Neural cell (in vitro differentiated cells): ENCODE measurements at regions not wholly inside any gene's neighbourhood (a gene's known extent, or its start where the extent isn't known, plus 50 kb on each side); places are given as distances from the start of the nearest gene placed in this dataset.

ENCODE experiments used
- H2AFZ ChIP-seq: fragments of 200-600, 300-800 bp; sonication (generic), shearing (Covaris generic); 2 replicates; pipeline ENCODE4 v1.6.0; 2014; ENCODE audit warnings: low read depth, mild to moderate bottlenecking, antibody characterized with exemption, low read length, moderate library complexity
- H3F3A ChIP-seq: fragments of 200-600 bp; shearing (Covaris generic); 2 replicates; pipeline ENCODE4 v1.6.1; 2016; ENCODE audit warnings: mild to moderate bottlenecking, moderate library complexity, mixed read lengths, antibody characterized with exemption, low read length; ENCODE audit not compliant: insufficient read depth, poor library complexity, severe bottlenecking
- H3K27ac ChIP-seq: fragments of 200-600, 300-800 bp; sonication (generic), shearing (Covaris generic); 2 replicates; pipeline ENCODE4 v1.5.1; 2014; ENCODE audit warnings: mild to moderate bottlenecking, low read length, moderate library complexity
- H3K27me3 ChIP-seq: fragments of 300-800, 200-600 bp; sonication (generic), shearing (Covaris generic); 2 replicates; pipeline ENCODE4 v1.6.0; 2014; ENCODE audit warnings: mild to moderate bottlenecking, low read depth, low read length, moderate library complexity; ENCODE audit not compliant: insufficient read depth
- H3K36me3 ChIP-seq: fragments of 300-800, 200-600 bp; sonication (generic), shearing (Covaris generic); 2 replicates; pipeline ENCODE4 v1.5.1; 2014; ENCODE audit warnings: mild to moderate bottlenecking, antibody characterized with exemption, low read length, moderate library complexity; ENCODE audit not compliant: insufficient read depth
- H3K4me2 ChIP-seq: fragments of 300-800, 200-600 bp; sonication (generic), shearing (Covaris generic); 2 replicates; pipeline ENCODE4 v1.6.0; 2014; ENCODE audit warnings: mild to moderate bottlenecking, low read length
- H3K4me3 ChIP-seq: fragments of 300-800, 200-600 bp; sonication (generic), shearing (Covaris generic); 2 replicates; pipeline ENCODE4 v1.5.1; 2014; ENCODE audit warnings: mild to moderate bottlenecking, low read length, moderate library complexity
- H3K79me2 ChIP-seq: fragments of 200-600 bp; shearing (Covaris generic); replicated peaks from 2 replicates; pipeline ENCODE4 v1.6.0; 2014; ENCODE audit warnings: mild to moderate bottlenecking, low read length, moderate library complexity; ENCODE audit not compliant: insufficient read depth
- H3K9ac ChIP-seq: fragments of 300-800, 200-600 bp; sonication (generic), shearing (Covaris generic); 2 replicates; pipeline ENCODE4 v1.6.1; 2016; ENCODE audit warnings: mild to moderate bottlenecking, low read length, mixed read lengths
- H3K9me2 ChIP-seq: fragments of 200-600 bp; shearing (Covaris generic); 2 replicates; pipeline ENCODE4 v1.6.1; 2016; ENCODE audit warnings: mild to moderate bottlenecking, low read length, mixed read lengths; ENCODE audit not compliant: insufficient read depth
- H3K9me3 ChIP-seq: fragments of 200-600, 300-800 bp; sonication (generic), shearing (Covaris generic); 2 replicates; pipeline ENCODE4 v1.6.1; 2016; ENCODE audit warnings: mild to moderate bottlenecking, mixed run types, low read length, moderate library complexity, mixed read lengths
- H4K20me1 ChIP-seq: fragments of 200-600 bp; shearing (Covaris generic); 2 replicates; pipeline ENCODE4 v1.6.1; 2016; ENCODE audit warnings: mild to moderate bottlenecking, mixed run types; ENCODE audit not compliant: insufficient read depth
- EP300 ChIP-seq: fragments of 450-650 bp; conservative IDR thresholded peaks from 2 replicates; pipeline ENCODE4 v1.6.1; 2014; ENCODE audit warnings: antibody characterized with exemption, mild to moderate bottlenecking, moderate library complexity; ENCODE audit not compliant: poor library complexity, severe bottlenecking
- EZH2 ChIP-seq: fragments of 200-600, 300-800 bp; shearing (Covaris generic), sonication (generic); IDR thresholded peaks from 2 replicates; pipeline ENCODE4 v1.6.1; 2014; ENCODE audit warnings: antibody characterized with exemption, low read length, borderline replicate concordance, mild to moderate bottlenecking; ENCODE audit not compliant: insufficient read depth, poor library complexity, severe bottlenecking
- MXI1 ChIP-seq: fragments of 450-650 bp; conservative IDR thresholded peaks from 2 replicates; pipeline ENCODE4 v1.6.1; 2014; ENCODE audit warnings: antibody characterized with exemption, mild to moderate bottlenecking; ENCODE audit not compliant: poor library complexity, severe bottlenecking
- POLR2AphosphoS5 ChIP-seq: IDR thresholded peaks from 2 replicates; pipeline ENCODE4 v1.6.1; 2012
- RAD21 ChIP-seq: fragments of 450-650 bp; conservative IDR thresholded peaks from 2 replicates; pipeline ENCODE4 v1.6.1; 2014; ENCODE audit warnings: antibody characterized with exemption, mild to moderate bottlenecking, moderate library complexity
- SMC3 ChIP-seq: fragments of 450-650 bp; conservative IDR thresholded peaks from 2 replicates; pipeline ENCODE4 v1.6.1; 2014; ENCODE audit warnings: antibody characterized with exemption, mild to moderate bottlenecking, moderate library complexity; ENCODE audit not compliant: poor library complexity
- TAF1 ChIP-seq: IDR thresholded peaks from 2 replicates; pipeline ENCODE4 v1.6.1; 2012; ENCODE audit warnings: low read depth
- TF ChIP-seq, protein P1 (sequence below): fragments of 450-650 bp; IDR thresholded peaks from 2 replicates; pipeline ENCODE4 v1.5.1; 2014; ENCODE audit warnings: antibody characterized with exemption, mild to moderate bottlenecking, moderate library complexity; ENCODE audit not compliant: poor library complexity, severe bottlenecking
- TF ChIP-seq, protein P2 (sequence below): IDR thresholded peaks from 2 replicates; pipeline ENCODE4 v1.6.1; 2012; ENCODE audit warnings: borderline replicate concordance

DNA sequence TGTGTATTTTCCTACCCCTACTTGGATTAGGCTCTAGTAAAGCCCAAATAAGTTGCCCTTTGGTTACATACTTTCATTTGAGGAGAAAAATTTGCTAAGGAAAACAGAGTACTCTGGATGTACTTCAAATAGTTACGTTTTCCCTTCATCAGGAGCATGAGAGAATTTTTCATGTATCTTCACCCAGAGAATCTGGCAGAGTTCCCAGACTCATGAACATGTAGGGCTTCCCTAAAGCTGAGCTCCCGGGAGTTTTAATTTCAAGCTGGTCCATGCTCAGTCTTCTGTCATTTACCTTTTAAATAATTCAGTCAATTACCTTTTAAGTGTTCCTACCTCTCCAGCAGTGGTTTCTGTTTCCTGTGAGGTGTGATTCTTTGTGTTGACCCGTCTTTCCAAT, 367.5 kb upstream of the GRID2 start:
- Histone ChIP-seq H3K9me2 (no peaks in the 10 kb centered on the region), H3K4me3 (no peak overlapping the region), H3K9ac (no peak overlapping the region), H3K36me3 (no peaks in the 10 kb centered on the region), H3K4me2 (no peak overlapping the region), H3K79me2 (no peaks in the 10 kb centered on the region), H4K20me1 (no peaks in the 10 kb centered on the region), H3F3A (no peaks in the 10 kb centered on the region), H3K27ac (no peak overlapping the region), H3K27me3 (no peaks in the 10 kb centered on the region), H3K9me3 (no peaks in the 10 kb centered on the region), H2AFZ (no peak overlapping the region)
- TF ChIP-seq RAD21: no peak
- no peak for TF ChIP-seq EZH2
- TF ChIP-seq EP300: no peak
- TF ChIP-seq POLR2AphosphoS5: no peak
- TF ChIP-seq, protein P1, sequence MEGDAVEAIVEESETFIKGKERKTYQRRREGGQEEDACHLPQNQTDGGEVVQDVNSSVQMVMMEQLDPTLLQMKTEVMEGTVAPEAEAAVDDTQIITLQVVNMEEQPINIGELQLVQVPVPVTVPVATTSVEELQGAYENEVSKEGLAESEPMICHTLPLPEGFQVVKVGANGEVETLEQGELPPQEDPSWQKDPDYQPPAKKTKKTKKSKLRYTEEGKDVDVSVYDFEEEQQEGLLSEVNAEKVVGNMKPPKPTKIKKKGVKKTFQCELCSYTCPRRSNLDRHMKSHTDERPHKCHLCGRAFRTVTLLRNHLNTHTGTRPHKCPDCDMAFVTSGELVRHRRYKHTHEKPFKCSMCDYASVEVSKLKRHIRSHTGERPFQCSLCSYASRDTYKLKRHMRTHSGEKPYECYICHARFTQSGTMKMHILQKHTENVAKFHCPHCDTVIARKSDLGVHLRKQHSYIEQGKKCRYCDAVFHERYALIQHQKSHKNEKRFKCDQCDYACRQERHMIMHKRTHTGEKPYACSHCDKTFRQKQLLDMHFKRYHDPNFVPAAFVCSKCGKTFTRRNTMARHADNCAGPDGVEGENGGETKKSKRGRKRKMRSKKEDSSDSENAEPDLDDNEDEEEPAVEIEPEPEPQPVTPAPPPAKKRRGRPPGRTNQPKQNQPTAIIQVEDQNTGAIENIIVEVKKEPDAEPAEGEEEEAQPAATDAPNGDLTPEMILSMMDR: no peak
- TF ChIP-seq, protein P2, sequence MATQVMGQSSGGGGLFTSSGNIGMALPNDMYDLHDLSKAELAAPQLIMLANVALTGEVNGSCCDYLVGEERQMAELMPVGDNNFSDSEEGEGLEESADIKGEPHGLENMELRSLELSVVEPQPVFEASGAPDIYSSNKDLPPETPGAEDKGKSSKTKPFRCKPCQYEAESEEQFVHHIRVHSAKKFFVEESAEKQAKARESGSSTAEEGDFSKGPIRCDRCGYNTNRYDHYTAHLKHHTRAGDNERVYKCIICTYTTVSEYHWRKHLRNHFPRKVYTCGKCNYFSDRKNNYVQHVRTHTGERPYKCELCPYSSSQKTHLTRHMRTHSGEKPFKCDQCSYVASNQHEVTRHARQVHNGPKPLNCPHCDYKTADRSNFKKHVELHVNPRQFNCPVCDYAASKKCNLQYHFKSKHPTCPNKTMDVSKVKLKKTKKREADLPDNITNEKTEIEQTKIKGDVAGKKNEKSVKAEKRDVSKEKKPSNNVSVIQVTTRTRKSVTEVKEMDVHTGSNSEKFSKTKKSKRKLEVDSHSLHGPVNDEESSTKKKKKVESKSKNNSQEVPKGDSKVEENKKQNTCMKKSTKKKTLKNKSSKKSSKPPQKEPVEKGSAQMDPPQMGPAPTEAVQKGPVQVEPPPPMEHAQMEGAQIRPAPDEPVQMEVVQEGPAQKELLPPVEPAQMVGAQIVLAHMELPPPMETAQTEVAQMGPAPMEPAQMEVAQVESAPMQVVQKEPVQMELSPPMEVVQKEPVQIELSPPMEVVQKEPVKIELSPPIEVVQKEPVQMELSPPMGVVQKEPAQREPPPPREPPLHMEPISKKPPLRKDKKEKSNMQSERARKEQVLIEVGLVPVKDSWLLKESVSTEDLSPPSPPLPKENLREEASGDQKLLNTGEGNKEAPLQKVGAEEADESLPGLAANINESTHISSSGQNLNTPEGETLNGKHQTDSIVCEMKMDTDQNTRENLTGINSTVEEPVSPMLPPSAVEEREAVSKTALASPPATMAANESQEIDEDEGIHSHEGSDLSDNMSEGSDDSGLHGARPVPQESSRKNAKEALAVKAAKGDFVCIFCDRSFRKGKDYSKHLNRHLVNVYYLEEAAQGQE: no peak
- TF ChIP-seq SMC3: no peak
- no peak for TF ChIP-seq MXI1
- TF ChIP-seq TAF1: no peak

DNA sequence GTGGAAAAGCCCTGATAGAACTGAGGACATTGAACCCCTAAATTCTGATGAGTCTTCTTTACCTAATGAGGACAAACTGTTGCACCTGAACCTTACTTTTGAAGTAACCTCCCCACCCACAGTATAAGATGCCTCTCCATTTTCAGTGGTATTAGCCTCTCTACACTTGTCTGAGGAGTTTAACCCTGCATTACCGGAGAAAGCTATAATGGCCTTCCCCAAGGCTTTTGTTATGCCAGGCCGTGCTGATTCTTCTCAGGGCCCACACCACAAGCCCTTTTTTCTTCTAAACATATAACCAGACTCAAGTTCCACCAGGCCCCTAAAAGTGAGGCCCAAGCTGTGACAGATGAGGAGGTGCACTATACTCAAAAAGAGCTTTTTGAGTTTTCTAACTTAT, 345.8 kb upstream of the GRID2 start:
- Histone ChIP-seq H3K4me2 (no peak overlapping the region), H3K79me2 (no peaks in the 10 kb centered on the region), H3K9me3 (peaks cover 4% of the 10 kb centered on the region), H3K9ac (no peak overlapping the region), H2AFZ (no peak overlapping the region), H3K27ac (no peak overlapping the region), H3K27me3 (no peaks in the 10 kb centered on the region), H3K36me3 (no peaks in the 10 kb centered on the region), H3K9me2 (no peaks in the 10 kb centered on the region), H3K4me3 (no peak overlapping the region), H3F3A (no peaks in the 10 kb centered on the region), H4K20me1 (no peaks in the 10 kb centered on the region)
- TF ChIP-seq POLR2AphosphoS5: no peak
- TF ChIP-seq EZH2: no peak
- TF ChIP-seq MXI1: no peak
- no peak for TF ChIP-seq RAD21
- TF ChIP-seq EP300: no peak

DNA sequence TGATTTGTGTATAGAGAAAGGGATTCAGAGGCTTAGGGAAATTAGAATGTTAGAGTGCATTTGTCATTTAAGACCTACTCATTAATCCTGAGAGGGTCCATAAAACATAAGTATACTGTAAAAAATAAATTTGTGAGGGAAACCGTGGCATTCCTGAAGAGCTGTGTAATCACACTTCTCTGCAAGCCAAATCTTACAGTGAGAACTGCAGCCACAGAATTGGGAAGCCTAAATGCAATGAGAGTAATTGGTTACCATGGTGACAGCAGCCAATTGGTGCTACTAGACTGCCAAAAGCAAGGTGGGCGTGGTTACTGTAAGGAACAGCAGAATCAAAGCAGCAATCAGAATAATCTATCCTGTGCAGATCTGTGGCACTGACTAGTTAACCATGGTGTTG, 345.2 kb upstream of the GRID2 start:
- peaks cover 4% of the 10 kb centered on the region for H3K9me3 ChIP-seq
- no peaks in the 10 kb centered on the region for H3F3A ChIP-seq
- H3K9ac ChIP-seq: no peak overlapping the region
- H3K36me3 ChIP-seq: no peaks in the 10 kb centered on the region
- H4K20me1 ChIP-seq: no peaks in the 10 kb centered on the region
- no peak overlapping the region for H3K4me2 ChIP-seq
- H3K9me2 ChIP-seq: no peaks in the 10 kb centered on the region
- H3K4me3 ChIP-seq: no peak overlapping the region
- no peak overlapping the region for H3K27ac ChIP-seq
- H3K27me3 ChIP-seq: no peaks in the 10 kb centered on the region
- H2AFZ ChIP-seq: no peak overlapping the region
- TF ChIP-seq POLR2AphosphoS5 (no peak), SMC3 (no peak), TAF1 (no peak), EP300 (no peak), MXI1 (no peak), EZH2 (no peak), RAD21 (no peak)
- TF ChIP-seq, protein P2: no peak
- TF ChIP-seq, protein P1: no peak
- H3K79me2 ChIP-seq: no peaks in the 10 kb centered on the region
